ENCODE measurements at regions not wholly inside any gene's neighbourhood (a gene's known extent, or its start where the extent isn't known, plus 50 kb on each side); places are given as distances from the start of the nearest gene placed in this dataset.
"Not testable (repeated sequence)": the region's sequence is repeated elsewhere in the genome, so short reads cannot be mapped to it uniquely, and the experiment has no call there.

DNA sequence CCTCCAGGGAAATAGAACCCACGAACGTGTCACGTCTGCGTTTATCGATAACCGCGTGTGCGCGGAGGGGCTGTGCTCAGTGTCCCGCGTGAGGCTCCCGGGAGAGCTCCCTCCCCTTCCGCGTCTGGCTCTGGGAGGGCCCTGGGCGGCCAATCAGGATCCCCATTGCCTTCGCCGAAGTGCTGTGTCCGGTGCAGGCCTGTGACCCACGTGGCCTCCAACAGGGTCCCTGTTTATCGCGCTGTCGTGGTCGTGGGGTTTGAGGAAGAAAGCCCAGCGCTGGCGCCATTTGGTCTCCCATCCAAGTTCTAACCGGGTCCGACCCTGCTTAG is 345.6 kb downstream of the ADGRD1 start:
- H3K27me3 ChIP-seq (ENCODE audit: control insufficient read depth, insufficient read depth, low read length); DNase-seq; H3K36me3 ChIP-seq (replicated peaks; ENCODE audit: control insufficient read depth, insufficient read depth, low read length): not testable (repeated sequence)

GRCh38 chr12:131303576-131303975 is 349.9 kb downstream of the ADGRD1 start:
- not testable (repeated sequence) for H3K36me3 ChIP-seq (replicated peaks; ENCODE audit: control insufficient read depth, insufficient read depth, low read length); DNase-seq; H3K4me3 ChIP-seq (ENCODE audit: insufficient read depth, low read depth, low read length); H3K27me3 ChIP-seq (ENCODE audit: control insufficient read depth, insufficient read depth, low read length)

More for the DNA sequence above, 345.6 kb downstream of the ADGRD1 start:
- not testable (repeated sequence) for H3K4me3 ChIP-seq (ENCODE audit: insufficient read depth, low read depth, low read length)

GRCh38 chr12:131304642-131305041 is 350.9 kb downstream of the ADGRD1 start:
- not testable (repeated sequence) for DNase-seq; H3K4me3 ChIP-seq (ENCODE audit: insufficient read depth, low read depth, low read length); H3K36me3 ChIP-seq (replicated peaks; ENCODE audit: control insufficient read depth, insufficient read depth, low read length); H3K27me3 ChIP-seq (ENCODE audit: control insufficient read depth, insufficient read depth, low read length)

- no peak for DNase-seq
- Histone ChIP-seq H3K27me3 (ENCODE audit: control insufficient read depth, insufficient read depth, low read length) (no peaks in the 10 kb centered on the region), H3K4me3 (ENCODE audit: insufficient read depth, low read depth, low read length) (no peak overlapping the region), H3K36me3 (replicated peaks; ENCODE audit: control insufficient read depth, insufficient read depth, low read length) (no peaks in the 10 kb centered on the region)
Measured at GRCh38 chr12:131309700-131310099, 356.0 kb downstream of the ADGRD1 start.

DNA sequence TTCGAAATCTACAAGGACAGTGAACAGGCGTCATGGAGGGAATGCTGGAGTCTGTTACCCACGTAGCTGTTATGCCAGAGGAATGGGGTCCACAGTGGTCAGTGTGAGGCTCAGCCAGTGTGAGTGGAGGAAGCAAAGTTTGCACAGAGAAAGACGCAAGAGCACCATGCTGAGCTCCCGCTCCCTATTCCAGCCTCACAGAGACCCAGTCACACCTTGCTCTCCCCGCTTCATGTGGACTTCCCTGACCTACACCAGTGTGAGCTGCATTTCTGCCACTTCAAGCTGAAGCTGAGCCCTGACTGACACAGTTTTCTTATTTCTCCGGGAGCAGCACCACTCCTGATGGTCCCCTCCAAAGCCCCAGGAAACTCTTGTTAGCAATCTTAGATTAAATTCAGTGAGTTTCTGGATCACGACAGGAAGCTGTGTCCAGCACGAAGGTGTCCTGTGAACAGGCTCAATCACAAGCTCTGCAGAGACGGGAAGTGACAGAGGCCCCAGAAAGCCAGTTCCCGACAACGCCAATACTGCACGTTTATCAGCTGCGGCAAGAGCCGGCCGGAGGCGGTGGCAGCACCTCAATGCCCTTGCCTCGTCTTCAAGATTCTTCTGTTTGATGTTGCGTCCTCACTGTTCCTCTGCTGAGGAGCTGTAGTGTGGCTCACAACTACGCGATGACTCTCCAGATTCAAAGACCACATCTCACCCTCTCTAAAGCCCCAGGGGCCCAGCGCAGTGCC is 356.7 kb downstream of the ADGRD1 start:
- H3K36me3 ChIP-seq (replicated peaks; ENCODE audit: control insufficient read depth, insufficient read depth, low read length); H3K27me3 ChIP-seq (ENCODE audit: control insufficient read depth, insufficient read depth, low read length); H3K4me3 ChIP-seq (ENCODE audit: insufficient read depth, low read depth, low read length); DNase-seq: not testable (repeated sequence)

GRCh38 chr12:131311279-131311722 is 357.6 kb downstream of the ADGRD1 start:
- H3K4me3 ChIP-seq (ENCODE audit: insufficient read depth, low read depth, low read length); H3K27me3 ChIP-seq (ENCODE audit: control insufficient read depth, insufficient read depth, low read length); H3K36me3 ChIP-seq (replicated peaks; ENCODE audit: control insufficient read depth, insufficient read depth, low read length); DNase-seq: not testable (repeated sequence)

DNA sequence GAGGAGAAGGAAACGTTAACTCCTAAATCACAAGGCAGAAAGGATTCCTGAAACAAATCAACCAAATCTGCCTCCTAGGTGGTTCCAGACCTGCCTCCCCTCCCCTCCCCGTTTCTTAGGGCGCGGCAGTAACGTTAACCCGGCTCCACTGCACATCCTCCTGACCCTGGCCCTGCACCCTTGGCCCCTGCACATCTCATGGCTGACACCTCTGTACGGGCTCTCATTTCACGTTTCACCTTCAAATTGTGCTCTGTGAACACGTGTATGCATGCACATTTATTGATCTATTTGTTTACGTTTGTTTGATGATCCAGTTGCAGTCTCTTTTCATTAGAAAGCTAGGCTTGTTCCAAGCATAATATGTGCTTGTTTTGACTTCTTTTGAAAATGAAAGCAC is 358.1 kb downstream of the ADGRD1 start:
- H3K27me3 ChIP-seq (ENCODE audit: control insufficient read depth, insufficient read depth, low read length) = no peaks in the 10 kb centered on the region
- no peak overlapping the region for H3K4me3 ChIP-seq (ENCODE audit: insufficient read depth, low read depth, low read length)
- no peak for DNase-seq
- H3K36me3 ChIP-seq (replicated peaks; ENCODE audit: control insufficient read depth, insufficient read depth, low read length) = no peaks in the 10 kb centered on the region

DNA sequence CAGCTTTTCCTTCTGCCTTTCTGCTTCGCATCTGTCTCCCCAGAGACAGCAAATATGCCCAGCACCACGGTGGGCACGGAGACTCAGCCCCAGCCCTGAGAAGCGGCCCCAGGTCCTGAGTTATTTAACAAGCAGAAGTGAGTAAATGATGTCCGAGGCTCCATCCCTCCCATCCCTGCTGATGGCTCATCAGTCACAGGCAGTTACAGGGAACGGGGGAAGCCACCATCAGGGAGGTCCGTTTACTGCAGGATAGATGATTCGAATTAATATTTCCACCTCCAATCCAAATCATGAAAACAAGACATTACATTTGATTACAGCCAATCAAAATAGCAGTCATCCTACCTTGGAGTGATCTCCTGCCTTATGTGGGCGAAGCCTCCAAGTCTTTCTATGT is 358.7 kb downstream of the ADGRD1 start:
- H3K27me3 ChIP-seq (ENCODE audit: control insufficient read depth, insufficient read depth, low read length); H3K36me3 ChIP-seq (replicated peaks; ENCODE audit: control insufficient read depth, insufficient read depth, low read length); H3K4me3 ChIP-seq (ENCODE audit: insufficient read depth, low read depth, low read length); DNase-seq: not testable (repeated sequence)

DNA sequence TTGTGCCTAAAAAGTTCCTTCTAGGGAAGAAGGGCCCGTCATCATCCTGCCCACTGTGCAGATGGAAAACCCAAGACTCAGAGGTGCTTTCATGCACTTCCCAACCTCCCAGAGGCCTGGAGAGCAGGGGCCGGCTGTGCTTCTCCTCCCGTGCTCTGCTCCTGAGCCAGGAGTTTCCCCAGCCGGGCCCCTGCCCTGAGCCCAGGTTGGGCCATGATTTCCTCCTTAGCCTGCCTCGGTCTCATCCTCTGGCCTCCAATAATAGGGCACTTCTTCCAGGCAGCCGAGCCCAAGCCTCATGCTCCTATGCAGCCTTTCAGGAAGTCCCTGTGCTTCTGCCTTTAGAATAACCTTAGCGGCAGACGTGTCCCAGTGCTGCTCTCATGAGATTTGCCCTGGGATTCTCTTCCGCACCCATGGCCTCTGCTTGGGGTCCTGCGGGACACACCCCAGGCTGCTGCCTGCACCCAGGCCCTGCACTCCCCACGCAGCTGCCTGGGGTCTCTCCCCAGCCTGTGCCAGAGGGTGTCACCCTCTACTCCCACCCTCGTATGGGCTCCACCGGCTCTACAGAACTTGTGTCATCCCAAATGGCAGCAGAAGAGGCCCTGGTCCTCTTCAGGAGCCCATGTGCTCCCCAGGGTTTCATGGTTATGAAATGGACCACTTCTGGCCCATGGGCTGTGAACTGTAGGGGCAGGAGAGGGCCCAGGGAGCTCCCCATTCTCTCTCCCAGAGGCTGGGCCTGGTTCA is 359.3 kb downstream of the ADGRD1 start:
- H3K4me3 ChIP-seq (ENCODE audit: insufficient read depth, low read depth, low read length) = no peak overlapping the region
- DNase-seq = no peak
- no peaks in the 10 kb centered on the region for H3K36me3 ChIP-seq (replicated peaks; ENCODE audit: control insufficient read depth, insufficient read depth, low read length)
- no peaks in the 10 kb centered on the region for H3K27me3 ChIP-seq (ENCODE audit: control insufficient read depth, insufficient read depth, low read length)

DNA sequence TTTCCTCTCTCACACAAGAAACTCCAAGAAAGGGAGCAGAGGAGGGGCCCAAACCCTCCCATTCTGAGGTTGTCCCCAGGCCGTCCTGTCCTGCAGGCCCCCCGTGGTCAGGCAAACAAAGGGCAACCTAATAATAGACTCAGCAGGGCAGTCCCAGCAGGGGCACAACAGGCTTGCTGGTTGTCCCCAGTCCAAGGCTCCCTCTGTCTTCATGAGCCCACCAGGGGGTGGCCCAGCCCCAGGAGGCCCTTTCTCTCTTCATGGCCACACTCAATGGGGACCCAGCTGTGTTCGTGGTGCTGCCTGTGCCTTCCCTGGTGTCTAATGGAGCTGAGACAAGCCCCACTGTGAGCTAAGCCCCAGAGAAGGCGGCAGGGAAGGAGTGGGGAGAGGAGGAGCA is 359.9 kb downstream of the ADGRD1 start:
- no peaks in the 10 kb centered on the region for H3K27me3 ChIP-seq (ENCODE audit: control insufficient read depth, insufficient read depth, low read length)
- no peak overlapping the region for H3K4me3 ChIP-seq (ENCODE audit: insufficient read depth, low read depth, low read length)
- no peak for DNase-seq
- no peaks in the 10 kb centered on the region for H3K36me3 ChIP-seq (replicated peaks; ENCODE audit: control insufficient read depth, insufficient read depth, low read length)

DNA sequence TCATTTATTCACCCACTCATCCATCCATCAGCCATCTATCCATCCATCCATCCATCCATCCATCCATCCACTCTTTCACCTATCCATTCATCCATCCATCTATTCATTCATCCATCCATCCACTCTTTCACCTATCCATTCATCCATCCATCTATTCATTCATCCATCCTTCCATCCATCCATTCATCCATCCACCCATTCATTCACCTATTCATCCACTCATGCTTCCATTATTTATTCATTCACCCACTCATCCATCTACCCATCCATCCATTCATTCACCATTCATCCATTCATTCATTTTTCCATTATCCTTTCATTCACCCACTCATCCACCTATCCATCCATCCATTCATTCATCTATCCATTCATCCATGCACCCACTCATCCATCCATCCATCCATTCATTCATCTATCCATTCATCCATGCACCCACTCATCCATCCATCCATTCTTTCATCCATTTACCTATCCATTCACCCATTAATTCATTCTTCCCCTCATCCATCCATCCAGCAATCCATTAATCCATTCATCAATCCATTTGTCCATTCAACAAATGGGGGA is 360.9 kb downstream of the ADGRD1 start:
- no peak for DNase-seq
- H3K27me3 ChIP-seq (ENCODE audit: control insufficient read depth, insufficient read depth, low read length) = no peaks in the 10 kb centered on the region
- H3K36me3 ChIP-seq (replicated peaks; ENCODE audit: control insufficient read depth, insufficient read depth, low read length) = no peaks in the 10 kb centered on the region
- H3K4me3 ChIP-seq (ENCODE audit: insufficient read depth, low read depth, low read length) = no peak overlapping the region

- Histone ChIP-seq H3K27me3 (ENCODE audit: control insufficient read depth, insufficient read depth, low read length) (no peaks in the 10 kb centered on the region), H3K36me3 (replicated peaks; ENCODE audit: control insufficient read depth, insufficient read depth, low read length) (no peaks in the 10 kb centered on the region), H3K4me3 (ENCODE audit: insufficient read depth, low read depth, low read length) (no peak overlapping the region)
- no peak for DNase-seq
Measured at GRCh38 chr12:131315601-131316000, 361.9 kb downstream of the ADGRD1 start.

- Histone ChIP-seq H3K4me3 (ENCODE audit: insufficient read depth, low read depth, low read length) (no peak overlapping the region), H3K36me3 (replicated peaks; ENCODE audit: control insufficient read depth, insufficient read depth, low read length) (no peaks in the 10 kb centered on the region), H3K27me3 (ENCODE audit: control insufficient read depth, insufficient read depth, low read length) (no peaks in the 10 kb centered on the region)
- DNase-seq = no peak
Measured at GRCh38 chr12:131316388-131316787, 362.7 kb downstream of the ADGRD1 start.

GRCh38 chr12:131318045-131318685 is 364.5 kb downstream of the ADGRD1 start:
- H3K4me3 ChIP-seq (ENCODE audit: insufficient read depth, low read depth, low read length) = no peak overlapping the region

GRCh38 chr12:131321988-131322387 is 368.3 kb downstream of the ADGRD1 start:
- H3K36me3 ChIP-seq (replicated peaks; ENCODE audit: control insufficient read depth, insufficient read depth, low read length) = no peaks in the 10 kb centered on the region
- H3K27me3 ChIP-seq (ENCODE audit: control insufficient read depth, insufficient read depth, low read length) = no peaks in the 10 kb centered on the region
- H3K4me3 ChIP-seq (ENCODE audit: insufficient read depth, low read depth, low read length) = no peak overlapping the region
- no peak for DNase-seq

More at GRCh38 chr12:131318045-131318685, 364.5 kb downstream of the ADGRD1 start:
- Histone ChIP-seq H3K27me3 (ENCODE audit: control insufficient read depth, insufficient read depth, low read length) (no peaks in the 10 kb centered on the region), H3K36me3 (replicated peaks; ENCODE audit: control insufficient read depth, insufficient read depth, low read length) (no peaks in the 10 kb centered on the region)
- no peak for DNase-seq

Data from H7 (cell line).